GM23338 (cell line): ENCODE measurements at regions not wholly inside any gene's neighbourhood (a gene's known extent, or its start where the extent isn't known, plus 50 kb on each side); places are given as distances from the start of the nearest gene placed in this dataset.

ENCODE experiments used
- ATAC-seq: fragments of 200-7000 bp; cut with Tn5 transposase; 3 replicates; pipeline ENCODE4 v1.9.1; 2020
- DNase-seq: peaks from one replicate; pipeline ENCODE4 v3.0.0-alpha.2; 2015; ENCODE audit warnings: low spot score
- H2AFZ ChIP-seq: fragments of 200-600 bp; sonication (generic); 2 replicates; pipeline ENCODE4 v1.8.0; 2016; ENCODE audit warnings: antibody characterized with exemption, mild to moderate bottlenecking, moderate library complexity
- H3F3A ChIP-seq: fragments of 200-600 bp; sonication (generic); replicated peaks from 2 replicates; pipeline ENCODE4 v1.8.0; 2017; ENCODE audit warnings: antibody characterized with exemption, mixed run types, low read depth
- H3K27ac ChIP-seq: fragments of 200-600 bp; sonication (generic); 2 replicates; pipeline ENCODE4 v1.6.1; 2016; ENCODE audit warnings: low read depth
- H3K27me3 ChIP-seq: fragments of 200-600 bp; sonication (generic); 2 replicates; pipeline ENCODE4 v1.8.0; 2016; ENCODE audit warnings: mild to moderate bottlenecking, mixed run types, moderate library complexity; ENCODE audit not compliant: insufficient read depth
- H3K36me3 ChIP-seq: fragments of 200-600 bp; sonication (generic); 2 replicates; pipeline ENCODE4 v1.8.0; 2016; ENCODE audit warnings: mild to moderate bottlenecking; ENCODE audit not compliant: insufficient read depth
- H3K4me1 ChIP-seq: fragments of 200-600 bp; sonication (generic); 2 replicates; pipeline ENCODE4 v1.8.0; 2016; ENCODE audit warnings: mild to moderate bottlenecking, moderate library complexity; ENCODE audit not compliant: insufficient read depth
- H3K4me2 ChIP-seq: fragments of 200-600 bp; sonication (generic); 2 replicates; pipeline ENCODE4 v1.7.1; 2017; ENCODE audit warnings: mixed run types
- H3K4me3 ChIP-seq: fragments of 200-600 bp; sonication (generic); 2 replicates; pipeline ENCODE4 v1.6.1; 2016; ENCODE audit warnings: mixed run types
- H3K79me2 ChIP-seq: fragments of 200-600 bp; sonication (generic); replicated peaks from 2 replicates; pipeline ENCODE4 v1.8.0; 2017; ENCODE audit warnings: mild to moderate bottlenecking; ENCODE audit not compliant: insufficient read depth
- H3K9me2 ChIP-seq: fragments of 200-600 bp; sonication (generic); 2 replicates; pipeline ENCODE4 v1.8.0; 2017; ENCODE audit not compliant: insufficient read depth
- H4K20me1 ChIP-seq: fragments of 200-600 bp; sonication (generic); replicated peaks from 2 replicates; pipeline ENCODE4 v1.8.0; 2017; ENCODE audit warnings: mild to moderate bottlenecking; ENCODE audit not compliant: insufficient read depth
- H3K27ac Mint-ChIP-seq: 2 replicates; pipeline ENCODE4 v1.8.0; 2020; ENCODE audit warnings: inconsistent platforms, mild to moderate bottlenecking, moderate library complexity, mixed read lengths
- H3K27me3 Mint-ChIP-seq: 3 replicates; pipeline ENCODE4 v1.8.0; 2022; ENCODE audit warnings: low read depth, mild to moderate bottlenecking, moderate library complexity, mixed read lengths, inconsistent platforms; ENCODE audit not compliant: insufficient read depth, poor library complexity
- H3K36me3 Mint-ChIP-seq: 3 replicates; pipeline ENCODE4 v1.8.0; 2021; ENCODE audit warnings: low read depth, mild to moderate bottlenecking, inconsistent platforms, moderate library complexity, mixed read lengths
- H3K4me1 Mint-ChIP-seq: 3 replicates; pipeline ENCODE4 v1.8.0; 2020; ENCODE audit warnings: mild to moderate bottlenecking, inconsistent platforms, mixed read lengths
- H3K4me3 Mint-ChIP-seq: 3 replicates; pipeline ENCODE4 v1.8.0; 2021; ENCODE audit warnings: moderate library complexity, mild to moderate bottlenecking, inconsistent platforms, mixed read lengths
- H3K9me3 Mint-ChIP-seq: 3 replicates; pipeline ENCODE4 v1.8.0; 2020; ENCODE audit warnings: moderate library complexity, mild to moderate bottlenecking, inconsistent platforms, mixed read lengths
- CREB1 ChIP-seq: fragments of 250-450 bp; sonication (Bioruptor Pico); IDR thresholded peaks from 2 replicates; pipeline ENCODE4 v1.5.0; 2020; ENCODE audit warnings: low read depth, mild to moderate bottlenecking, moderate library complexity
- ETS1 ChIP-seq: IDR thresholded peaks from 2 replicates; pipeline ENCODE4 v1.6.1; 2016; ENCODE audit warnings: antibody characterized with exemption
- EZH2 ChIP-seq: fragments of 200-600 bp; sonication (generic); IDR thresholded peaks from one replicate; pipeline ENCODE4 v1.8.0; 2017; ENCODE audit warnings: antibody characterized with exemption, mild to moderate bottlenecking, low read depth; ENCODE audit not compliant: unreplicated experiment
- EZH2phosphoT487 ChIP-seq: fragments of 200-600 bp; sonication (generic); IDR thresholded peaks from one replicate; pipeline ENCODE4 v1.8.1; 2018; ENCODE audit warnings: antibody characterized with exemption; ENCODE audit not compliant: unreplicated experiment
- JUNB ChIP-seq: IDR thresholded peaks from one replicate; pipeline ENCODE4 v1.6.1; 2016; ENCODE audit warnings: antibody characterized with exemption; ENCODE audit not compliant: unreplicated experiment
- NANOG ChIP-seq: IDR thresholded peaks from 2 replicates; pipeline ENCODE4 v1.6.1; 2016; ENCODE audit warnings: antibody characterized with exemption, borderline replicate concordance
- POLR2AphosphoS5 ChIP-seq: IDR thresholded peaks from 2 replicates; pipeline ENCODE4 v1.6.1; 2016; ENCODE audit warnings: antibody characterized with exemption, low read depth
- REST ChIP-seq: IDR thresholded peaks from one replicate; pipeline ENCODE4 v1.6.1; 2018; ENCODE audit warnings: antibody characterized with exemption; ENCODE audit not compliant: unreplicated experiment
- STAT1 ChIP-seq: IDR thresholded peaks from one replicate; pipeline ENCODE4 v1.6.1; 2016; ENCODE audit warnings: antibody characterized with exemption; ENCODE audit not compliant: unreplicated experiment
- ZNF114 ChIP-seq: fragments of 250-450 bp; sonication (Bioruptor Pico); IDR thresholded peaks from 2 replicates; pipeline ENCODE4 v1.5.0; 2020; ENCODE audit warnings: mild to moderate bottlenecking, moderate library complexity
- ZNF331 ChIP-seq: fragments of 250-450 bp; sonication (Bioruptor Pico); IDR thresholded peaks from 2 replicates; pipeline ENCODE4 v1.5.0; 2020; ENCODE audit warnings: low read depth, mild to moderate bottlenecking, moderate library complexity
- ZNF462 ChIP-seq: fragments of 250-450 bp; sonication (Bioruptor Pico); IDR thresholded peaks from 2 replicates; pipeline ENCODE4 v1.5.0; 2020; ENCODE audit warnings: mild to moderate bottlenecking, moderate library complexity
- TF ChIP-seq, protein P1 (sequence below), 2 experiments: fragments of 200-600 bp in 1 of 2; sonication (generic) in 1 of 2; conservative IDR thresholded peaks; 2 replicates each; pipeline versions ENCODE4 v1.5.1 to v1.6.1; 2016 to 2017; ENCODE audit warnings: antibody characterized with exemption in 2 of 2, low read depth in 2 of 2, mild to moderate bottlenecking in 2 of 2, moderate library complexity in 1 of 2

DNA sequence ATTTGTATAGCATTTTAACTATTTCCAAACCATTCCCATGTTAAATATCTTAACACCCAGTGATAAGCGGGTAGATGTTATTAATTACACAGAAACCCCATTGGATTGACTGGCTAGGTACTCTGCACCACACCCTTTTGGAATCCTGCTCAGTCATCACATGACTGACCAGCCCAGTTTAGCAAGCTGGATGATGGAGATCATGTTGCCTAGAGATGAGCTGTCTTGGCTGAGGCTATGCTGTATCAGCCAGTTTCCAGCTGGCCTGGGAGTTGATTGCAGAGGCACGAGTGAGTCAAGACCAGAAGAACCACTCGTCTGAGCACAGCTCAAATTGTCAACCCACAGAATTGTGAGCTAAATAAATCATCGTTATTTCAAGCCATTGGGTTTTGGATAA is 124.6 kb downstream of the ZNF621 start:
- Histone ChIP-seq H3K9me2 (peaks cover 16% of the 10 kb centered on the region), H2AFZ (no peak overlapping the region), H3K4me1 (no peaks in the 10 kb centered on the region), H3K79me2 (no peaks in the 10 kb centered on the region), H3K4me2 (no peak overlapping the region), H3K27me3 (no peaks in the 10 kb centered on the region), H3K36me3 (no peaks in the 10 kb centered on the region), H3K27ac (no peak overlapping the region), H4K20me1 (no peaks in the 10 kb centered on the region), H3K4me3 (no peak overlapping the region), H3F3A (no peaks in the 10 kb centered on the region)
- Mint-ChIP-seq H3K27ac (no peak overlapping the region), H3K4me3 (no peak overlapping the region), H3K36me3 (no peaks in the 10 kb centered on the region), H3K27me3 (peaks cover 3% of the 10 kb centered on the region), H3K4me1 (no peaks in the 10 kb centered on the region), H3K9me3 (no peaks in the 10 kb centered on the region)
- ATAC-seq (no peak), DNase-seq (no peak)
- TF ChIP-seq NANOG (no peak), ETS1 (no peak), POLR2AphosphoS5 (no peak), JUNB (no peak), ZNF114 (CRISPR knock-in tag) (no peak), ZNF462 (CRISPR knock-in tag) (no peak), ZNF331 (CRISPR knock-in tag) (no peak), STAT1 (no peak), CREB1 (CRISPR knock-in tag) (no peak), REST (no peak), EZH2 (no peak), EZH2phosphoT487 (no peak)
- TF ChIP-seq, protein P1, sequence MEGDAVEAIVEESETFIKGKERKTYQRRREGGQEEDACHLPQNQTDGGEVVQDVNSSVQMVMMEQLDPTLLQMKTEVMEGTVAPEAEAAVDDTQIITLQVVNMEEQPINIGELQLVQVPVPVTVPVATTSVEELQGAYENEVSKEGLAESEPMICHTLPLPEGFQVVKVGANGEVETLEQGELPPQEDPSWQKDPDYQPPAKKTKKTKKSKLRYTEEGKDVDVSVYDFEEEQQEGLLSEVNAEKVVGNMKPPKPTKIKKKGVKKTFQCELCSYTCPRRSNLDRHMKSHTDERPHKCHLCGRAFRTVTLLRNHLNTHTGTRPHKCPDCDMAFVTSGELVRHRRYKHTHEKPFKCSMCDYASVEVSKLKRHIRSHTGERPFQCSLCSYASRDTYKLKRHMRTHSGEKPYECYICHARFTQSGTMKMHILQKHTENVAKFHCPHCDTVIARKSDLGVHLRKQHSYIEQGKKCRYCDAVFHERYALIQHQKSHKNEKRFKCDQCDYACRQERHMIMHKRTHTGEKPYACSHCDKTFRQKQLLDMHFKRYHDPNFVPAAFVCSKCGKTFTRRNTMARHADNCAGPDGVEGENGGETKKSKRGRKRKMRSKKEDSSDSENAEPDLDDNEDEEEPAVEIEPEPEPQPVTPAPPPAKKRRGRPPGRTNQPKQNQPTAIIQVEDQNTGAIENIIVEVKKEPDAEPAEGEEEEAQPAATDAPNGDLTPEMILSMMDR (conservative IDR thresholded peaks at IDR 0.05; ENCODE audit: low read depth in 2 of 2) = no peak
